Upper lobe of right lung (tissue), 1 donor: ENCODE measurements at regions not wholly inside any gene's neighbourhood (a gene's known extent, or its start where the extent isn't known, plus 50 kb on each side); places are given as distances from the start of the nearest gene placed in this dataset.

ENCODE experiments used
- ATAC-seq: fragments of 200-7000 bp; cut with Tn5 transposase; one replicate; pipeline ENCODE4 v1.9.1; 2020; ENCODE audit warnings: mild to moderate bottlenecking, moderate library complexity
- DNase-seq: peaks from one replicate; pipeline ENCODE4 v3.0.0-alpha.2; 2020
- H3K27ac ChIP-seq: fragments of 200-600 bp; one replicate; pipeline ENCODE4 v1.8.0; 2022
- H3K27me3 ChIP-seq: fragments of 200-600 bp; one replicate; pipeline ENCODE4 v1.8.0; 2022; ENCODE audit warnings: mild to moderate bottlenecking
- H3K36me3 ChIP-seq: fragments of 200-600 bp; one replicate; pipeline ENCODE4 v1.8.0; 2022
- H3K4me1 ChIP-seq: fragments of 200-600 bp; one replicate; pipeline ENCODE4 v1.8.0; 2022
- H3K4me3 ChIP-seq: fragments of 200-600 bp; one replicate; pipeline ENCODE4 v1.8.0; 2022; ENCODE audit warnings: mild to moderate bottlenecking
- H3K9me3 ChIP-seq: fragments of 200-600 bp; one replicate; pipeline ENCODE4 v1.8.0; 2022
- intact Hi-C: fragments of 100-400 bp; cut with DNase I; formaldehyde crosslinking; loops from one replicate; pipeline ENCODE4 v1.11.0; 2022
- TF ChIP-seq, protein P1 (sequence below): fragments of 200-600 bp; IDR thresholded peaks from one replicate; pipeline ENCODE4 v1.8.0; 2022; ENCODE audit warnings: antibody characterized with exemption
- donor health status: DM: no; HTN: yes; CAD: no; lungs with severe emphysema.

DNA sequence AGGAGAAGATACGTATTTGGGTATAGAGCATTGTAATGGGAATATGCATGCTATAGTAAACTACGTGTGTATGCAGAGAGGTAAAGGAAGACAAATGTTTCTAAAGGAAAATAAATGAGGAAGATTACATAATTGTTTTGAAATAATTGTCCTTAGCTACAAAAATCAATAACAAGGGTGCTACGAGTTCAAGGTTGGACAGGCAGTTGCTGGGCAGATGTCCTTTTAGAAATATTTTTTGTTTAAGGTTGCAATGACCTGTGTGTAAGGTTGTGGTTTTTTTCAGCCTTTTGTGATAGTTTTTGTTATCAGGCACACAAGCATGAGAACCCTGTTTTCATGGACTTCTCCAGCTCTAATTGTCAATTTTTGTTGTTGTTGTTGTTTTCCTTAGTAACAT lies 1304.1 kb upstream of the CHAC2 start:
- intact Hi-C loops = no loop called here
- no peak for DNase-seq
- H3K9me3 ChIP-seq = no peaks in the 10 kb centered on the region
- TF ChIP-seq, protein P1, sequence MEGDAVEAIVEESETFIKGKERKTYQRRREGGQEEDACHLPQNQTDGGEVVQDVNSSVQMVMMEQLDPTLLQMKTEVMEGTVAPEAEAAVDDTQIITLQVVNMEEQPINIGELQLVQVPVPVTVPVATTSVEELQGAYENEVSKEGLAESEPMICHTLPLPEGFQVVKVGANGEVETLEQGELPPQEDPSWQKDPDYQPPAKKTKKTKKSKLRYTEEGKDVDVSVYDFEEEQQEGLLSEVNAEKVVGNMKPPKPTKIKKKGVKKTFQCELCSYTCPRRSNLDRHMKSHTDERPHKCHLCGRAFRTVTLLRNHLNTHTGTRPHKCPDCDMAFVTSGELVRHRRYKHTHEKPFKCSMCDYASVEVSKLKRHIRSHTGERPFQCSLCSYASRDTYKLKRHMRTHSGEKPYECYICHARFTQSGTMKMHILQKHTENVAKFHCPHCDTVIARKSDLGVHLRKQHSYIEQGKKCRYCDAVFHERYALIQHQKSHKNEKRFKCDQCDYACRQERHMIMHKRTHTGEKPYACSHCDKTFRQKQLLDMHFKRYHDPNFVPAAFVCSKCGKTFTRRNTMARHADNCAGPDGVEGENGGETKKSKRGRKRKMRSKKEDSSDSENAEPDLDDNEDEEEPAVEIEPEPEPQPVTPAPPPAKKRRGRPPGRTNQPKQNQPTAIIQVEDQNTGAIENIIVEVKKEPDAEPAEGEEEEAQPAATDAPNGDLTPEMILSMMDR = no peak
- no peak for ATAC-seq
- no peaks in the 10 kb centered on the region for H3K36me3 ChIP-seq
- no peak overlapping the region for H3K27ac ChIP-seq
- H3K4me3 ChIP-seq = no peak overlapping the region
- no peaks in the 10 kb centered on the region for H3K4me1 ChIP-seq
- H3K27me3 ChIP-seq = no peaks in the 10 kb centered on the region

DNA sequence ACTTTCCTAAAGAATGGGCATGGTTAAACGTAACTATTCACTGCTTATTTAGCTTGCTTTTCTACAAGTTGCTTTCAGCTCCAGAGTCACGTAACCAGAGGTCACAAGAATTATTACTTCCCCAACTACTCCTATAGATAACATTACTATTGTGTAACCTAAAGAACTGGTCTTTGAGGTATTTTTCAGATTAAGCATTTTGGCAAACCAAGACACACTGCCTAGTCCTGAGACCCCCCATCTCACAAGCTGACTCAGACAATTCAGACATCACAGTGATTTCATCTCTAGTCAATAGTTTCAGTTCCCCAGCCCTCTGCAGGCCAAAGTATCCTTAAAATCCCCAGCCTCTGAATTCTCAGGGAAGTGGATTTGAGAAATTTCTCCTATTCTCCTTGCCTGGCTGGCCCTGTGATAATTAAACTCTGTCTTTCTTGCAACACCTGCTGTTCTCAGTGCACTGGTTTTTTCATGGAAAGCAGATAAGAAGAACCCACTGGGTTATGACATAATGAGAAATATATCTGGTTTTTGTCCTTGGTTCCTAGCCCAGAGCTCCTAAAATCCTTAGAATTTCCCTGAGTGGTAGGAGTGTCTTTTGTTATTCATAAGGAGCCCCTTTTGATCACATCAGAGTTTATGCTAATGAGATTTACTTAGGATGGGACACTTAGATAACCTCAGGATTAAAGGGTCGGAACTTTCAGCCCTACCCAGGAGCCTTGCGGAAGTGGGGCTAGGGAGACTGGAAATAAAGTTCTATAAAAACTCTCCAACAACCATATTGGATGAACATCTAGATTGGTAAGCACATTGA lies 1310.8 kb upstream of the CHAC2 start:
- Histone ChIP-seq H3K36me3 (no peaks in the 10 kb centered on the region), H3K4me3 (no peak overlapping the region), H3K27me3 (no peaks in the 10 kb centered on the region), H3K4me1 (no peaks in the 10 kb centered on the region), H3K27ac (no peak overlapping the region), H3K9me3 (no peaks in the 10 kb centered on the region)
- no peak for ATAC-seq
- TF ChIP-seq, protein P1 = no peak
- DNase-seq = no peak
- intact Hi-C loops = no loop called here

DNA sequence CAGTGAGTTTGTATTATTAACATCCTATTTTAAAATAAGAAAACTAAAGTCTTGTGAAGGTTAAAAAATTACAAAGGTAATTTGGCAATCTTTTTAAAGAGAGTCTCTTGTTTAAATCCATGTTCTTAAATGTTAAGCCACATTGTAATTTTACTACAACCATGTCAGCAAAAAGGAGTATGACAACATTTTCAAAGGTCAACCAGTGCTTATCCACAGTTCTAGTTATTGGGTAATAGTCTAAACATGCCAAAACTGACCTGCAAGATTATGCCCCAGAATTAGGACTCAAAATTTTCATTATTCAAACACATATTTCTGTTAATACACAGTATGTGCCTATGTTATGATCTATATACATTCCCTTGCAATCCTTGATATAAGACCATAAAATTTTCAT lies 1312.6 kb upstream of the CHAC2 start:
- Histone ChIP-seq H3K9me3 (no peaks in the 10 kb centered on the region), H3K4me3 (no peak overlapping the region), H3K27ac (no peak overlapping the region), H3K36me3 (no peaks in the 10 kb centered on the region), H3K4me1 (no peaks in the 10 kb centered on the region), H3K27me3 (no peaks in the 10 kb centered on the region)
- intact Hi-C loops = no loop called here
- TF ChIP-seq, protein P1 = no peak
- no peak for DNase-seq
- no peak for ATAC-seq

DNA sequence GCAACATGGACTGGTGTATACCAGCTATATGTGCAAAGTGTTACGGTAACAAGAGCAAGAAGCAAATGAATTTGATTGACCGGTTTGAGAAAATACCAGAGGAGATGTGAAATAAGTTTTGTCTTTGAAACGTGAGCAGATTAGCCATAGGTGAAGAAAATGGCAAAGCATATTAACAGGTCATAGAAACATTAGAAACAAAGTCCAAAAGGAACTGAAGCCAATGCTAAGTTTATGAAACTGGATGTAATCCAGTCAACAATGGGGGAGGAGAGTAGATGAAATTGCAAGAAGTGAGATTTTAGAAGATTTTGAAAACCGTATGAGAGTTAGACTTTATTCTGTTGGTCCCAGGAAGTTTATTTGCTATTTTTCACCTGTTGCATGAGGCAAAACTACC lies 1315.4 kb upstream of the CHAC2 start:
- Histone ChIP-seq H3K27ac (no peak overlapping the region), H3K4me1 (no peaks in the 10 kb centered on the region), H3K27me3 (no peaks in the 10 kb centered on the region), H3K9me3 (no peaks in the 10 kb centered on the region), H3K36me3 (no peaks in the 10 kb centered on the region), H3K4me3 (no peak overlapping the region)
- TF ChIP-seq, protein P1 = no peak
- intact Hi-C loops = no loop called here
- ATAC-seq (no peak), DNase-seq (no peak)

DNA sequence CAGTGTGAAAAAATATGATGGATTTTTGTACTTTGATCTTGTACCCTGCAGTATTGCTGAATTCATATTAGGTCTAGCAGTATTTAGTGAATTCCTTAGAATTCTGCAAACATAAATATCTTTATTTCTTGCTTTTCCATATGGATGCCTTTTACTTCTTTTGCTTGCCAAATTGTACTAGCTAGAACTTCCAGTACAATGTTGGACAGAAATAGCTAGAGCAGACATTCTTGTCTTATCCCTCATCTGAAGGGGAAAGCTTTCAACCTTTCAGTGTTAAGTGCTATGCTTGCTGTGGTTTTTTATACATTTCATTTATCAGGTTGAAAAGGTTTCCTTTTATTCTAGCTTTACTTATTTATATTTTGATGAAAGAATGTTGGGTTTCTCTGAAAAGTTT lies 1321.9 kb upstream of the CHAC2 start:
- intact Hi-C loops = no loop called here
- TF ChIP-seq, protein P1 = no peak
- H3K27me3 ChIP-seq = no peaks in the 10 kb centered on the region
- no peak overlapping the region for H3K27ac ChIP-seq
- DNase-seq = no peak
- no peaks in the 10 kb centered on the region for H3K9me3 ChIP-seq
- H3K36me3 ChIP-seq = no peaks in the 10 kb centered on the region
- no peak overlapping the region for H3K4me3 ChIP-seq
- no peaks in the 10 kb centered on the region for H3K4me1 ChIP-seq
- ATAC-seq = no peak
